H9 (cell line): ENCODE measurements at regions not wholly inside any gene's neighbourhood (a gene's known extent, or its start where the extent isn't known, plus 50 kb on each side); places are given as distances from the start of the nearest gene placed in this dataset.

Experiments
- DNase-seq: peaks from one replicate; pipeline ENCODE4 v3.0.0-alpha.2; 2017
- H2AFZ ChIP-seq: one replicate; pipeline ENCODE4 v1.6.1; 2013; ENCODE audit warnings: mild to moderate bottlenecking, low read length, control low read depth, moderate library complexity
- H2AK5ac ChIP-seq: 2 replicates; pipeline ENCODE4 v1.6.1; 2013; ENCODE audit warnings: low read length, control low read depth, mixed read lengths; ENCODE audit not compliant: insufficient read length
- H2BK120ac ChIP-seq: one replicate; pipeline ENCODE4 v1.6.1; 2013; ENCODE audit warnings: low read depth, mild to moderate bottlenecking, low read length, control low read depth, inconsistent platforms; ENCODE audit not compliant: poor library complexity, severe bottlenecking
- H2BK12ac ChIP-seq: 2 replicates; pipeline ENCODE4 v1.6.1; 2013; ENCODE audit warnings: low read length, control low read depth, mixed read lengths, low read depth; ENCODE audit not compliant: insufficient read length
- H2BK15ac ChIP-seq: 2 replicates; pipeline ENCODE4 v1.6.1; 2013; ENCODE audit warnings: low read depth, low read length, control low read depth
- H2BK20ac ChIP-seq: one replicate; pipeline ENCODE4 v1.6.1; 2013; ENCODE audit warnings: low read depth, mild to moderate bottlenecking, low read length, control low read depth, inconsistent platforms; ENCODE audit not compliant: poor library complexity, severe bottlenecking
- H2BK5ac ChIP-seq: 2 replicates; pipeline ENCODE4 v1.6.1; 2013; ENCODE audit warnings: low read length, control low read depth, mixed read lengths; ENCODE audit not compliant: insufficient read length
- H3K14ac ChIP-seq: 2 replicates; pipeline ENCODE4 v1.6.1; 2013; ENCODE audit warnings: low read length, control low read depth; ENCODE audit not compliant: insufficient read depth
- H3K18ac ChIP-seq: 2 replicates; pipeline ENCODE4 v1.6.1; 2013; ENCODE audit warnings: low read depth, mild to moderate bottlenecking, mixed read lengths, low read length, control low read depth; ENCODE audit not compliant: insufficient read length
- H3K23ac ChIP-seq: 2 replicates; pipeline ENCODE4 v1.6.1; 2013; ENCODE audit warnings: low read length, control low read depth, mixed read lengths, low read depth; ENCODE audit not compliant: insufficient read length
- H3K23me2 ChIP-seq: 2 replicates; pipeline ENCODE4 v1.6.1; 2013; ENCODE audit warnings: low read depth, mild to moderate bottlenecking, mixed read lengths, low read length, control low read depth; ENCODE audit not compliant: insufficient read length, poor library complexity, severe bottlenecking
- H3K27ac ChIP-seq: 2 replicates; pipeline ENCODE4 v1.5.1; 2013; ENCODE audit warnings: low read length, control low read depth, mixed read lengths, low read depth; ENCODE audit not compliant: insufficient read length
- H3K27me3 ChIP-seq: 2 replicates; pipeline ENCODE4 v1.6.1; 2013; ENCODE audit warnings: low read length, control low read depth, inconsistent platforms; ENCODE audit not compliant: insufficient read depth
- H3K4ac ChIP-seq: 2 replicates; pipeline ENCODE4 v1.6.1; 2013; ENCODE audit warnings: low read depth, mild to moderate bottlenecking, control low read depth, inconsistent platforms, low read length, moderate library complexity
- H3K4me1 ChIP-seq: 2 replicates; pipeline ENCODE4 v1.6.1; 2013; ENCODE audit warnings: low read length, control low read depth, inconsistent platforms; ENCODE audit not compliant: insufficient read depth
- H3K4me2 ChIP-seq: 2 replicates; pipeline ENCODE4 v1.6.1; 2013; ENCODE audit warnings: low read length, control low read depth, mixed read lengths; ENCODE audit not compliant: insufficient read length, insufficient read depth
- H3K56ac ChIP-seq: 2 replicates; pipeline ENCODE4 v1.6.1; 2013; ENCODE audit warnings: low read depth, mild to moderate bottlenecking, mixed read lengths, low read length, control low read depth; ENCODE audit not compliant: insufficient read length
- H3K79me1 ChIP-seq: 2 replicates; pipeline ENCODE4 v1.6.1; 2013; ENCODE audit warnings: low read depth, mild to moderate bottlenecking, moderate library complexity, low read length, control low read depth, inconsistent platforms; ENCODE audit not compliant: insufficient read depth, poor library complexity, severe bottlenecking
- H3K79me2 ChIP-seq: 2 replicates; pipeline ENCODE4 v1.6.1; 2013; ENCODE audit warnings: low read length, control low read depth, inconsistent platforms; ENCODE audit not compliant: insufficient read depth
- H3K9ac ChIP-seq: 2 replicates; pipeline ENCODE4 v1.6.1; 2013; ENCODE audit warnings: low read length, control low read depth, mixed read lengths; ENCODE audit not compliant: insufficient read length; ENCODE audit errors: extremely low read depth
- H3K9me3 ChIP-seq: one replicate; pipeline ENCODE4 v1.6.1; 2013; ENCODE audit warnings: low read depth, low read length, inconsistent platforms; ENCODE audit not compliant: control insufficient read depth
- H3T11ph ChIP-seq: one replicate; pipeline ENCODE4 v1.6.1; 2013; ENCODE audit warnings: mild to moderate bottlenecking, low read length, control low read depth, inconsistent platforms
- H4K20me1 ChIP-seq: one replicate; pipeline ENCODE4 v1.6.1; 2013; ENCODE audit not compliant: control insufficient read depth, insufficient read length, insufficient read depth
- H4K5ac ChIP-seq: 2 replicates; pipeline ENCODE4 v1.6.1; 2013; ENCODE audit warnings: low read depth, mild to moderate bottlenecking, mixed read lengths, low read length, control low read depth; ENCODE audit not compliant: insufficient read length
- H4K8ac ChIP-seq: replicated peaks from 2 replicates; pipeline ENCODE4 v1.6.1; 2013; ENCODE audit warnings: low read length, control low read depth, mixed read lengths, low read depth; ENCODE audit not compliant: insufficient read length
- H4K91ac ChIP-seq: 2 replicates; pipeline ENCODE4 v1.6.1; 2013; ENCODE audit warnings: low read depth, mild to moderate bottlenecking, moderate library complexity, mixed read lengths, low read length, control low read depth; ENCODE audit not compliant: insufficient read length
- H3K27ac Mint-ChIP-seq, 3 experiments: 2 replicates in 2 of 3; 3 replicates in 1 of 3; pipeline ENCODE4 v1.8.0; 2020 to 2021; ENCODE audit warnings: mixed read lengths in 3 of 3, mild to moderate bottlenecking in 1 of 3, moderate library complexity in 1 of 3
- H3K27me3 Mint-ChIP-seq: 2 replicates; pipeline ENCODE4 v1.8.0; 2021; ENCODE audit warnings: low read depth, mild to moderate bottlenecking, moderate library complexity, mixed read lengths
- H3K36me3 Mint-ChIP-seq, 3 experiments: 2 replicates in 2 of 3; 3 replicates in 1 of 3; pipeline ENCODE4 v1.8.0; 2020 to 2021; ENCODE audit warnings: low read depth in 3 of 3, mixed read lengths in 3 of 3; ENCODE audit not compliant: insufficient read depth in 1 of 3
- H3K4me1 Mint-ChIP-seq, 2 experiments: 2 replicates each; pipeline ENCODE4 v1.8.0; 2020; ENCODE audit warnings: mixed read lengths in 2 of 2
- H3K4me3 Mint-ChIP-seq, 2 experiments: 2 replicates in 1 of 2; 3 replicates in 1 of 2; pipeline ENCODE4 v1.8.0; 2020 to 2021; ENCODE audit warnings: mild to moderate bottlenecking in 2 of 2, mixed read lengths in 2 of 2, moderate library complexity in 1 of 2
- H3K9me3 Mint-ChIP-seq, 2 experiments: 2 replicates in 1 of 2; 3 replicates in 1 of 2; pipeline ENCODE4 v1.8.0; 2020; ENCODE audit warnings: mild to moderate bottlenecking in 2 of 2, mixed read lengths in 2 of 2, moderate library complexity in 1 of 2
- WGBS: extraction: QIAGEN DNeasy Blood & Tissue Kit; methylation state at CpG from one replicate; pipeline ENCODE4 v1.1.7; 2013; ENCODE audit warnings: missing lambda C conversion rate, low lambda C conversion rate, mixed read lengths; ENCODE audit not compliant: insufficient read length; ENCODE audit errors: extremely low coverage; 5-methylcytosine and 5-hydroxymethylcytosine counted together
- TF ChIP-seq, protein P1 (sequence below): fragments of 200-600 bp; sonication (generic); conservative IDR thresholded peaks from 3 replicates; pipeline ENCODE4 v1.8.0; 2021; ENCODE audit warnings: antibody characterized with exemption, mild to moderate bottlenecking

DNA sequence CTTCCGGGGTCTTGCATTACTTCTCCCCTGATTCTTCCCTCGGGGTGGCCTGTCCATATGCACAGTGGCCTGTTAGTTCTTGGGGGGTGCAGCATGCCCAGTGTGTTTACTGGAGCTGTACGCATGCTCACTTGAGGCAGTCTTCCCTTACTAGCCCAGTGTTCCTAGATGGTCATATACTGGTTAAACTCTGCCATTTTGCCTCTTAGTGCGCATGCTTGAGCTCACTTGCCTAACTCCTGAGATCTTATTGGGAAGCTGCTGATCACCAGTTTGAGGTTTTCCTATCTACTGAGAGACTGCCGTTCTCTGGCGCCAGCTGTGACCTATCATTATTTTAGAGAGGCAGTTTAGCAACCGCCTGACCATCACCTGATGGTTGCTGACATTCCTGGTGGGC is 571.2 kb downstream of the ADCYAP1 start:
- Histone ChIP-seq H2BK5ac (no peak overlapping the region), H2AFZ (no peak overlapping the region), H2BK12ac (no peak overlapping the region), H3K79me1 (no peaks in the 10 kb centered on the region), H3K4ac (no peak overlapping the region), H3K9me3 (no peaks in the 10 kb centered on the region), H4K91ac (no peak overlapping the region), H4K8ac (no peak overlapping the region), H3T11ph (no peak overlapping the region), H3K27ac (no peak overlapping the region), H3K79me2 (no peaks in the 10 kb centered on the region), H2AK5ac (no peak overlapping the region), H3K9ac (no peak overlapping the region), H3K4me2 (no peak overlapping the region), H2BK20ac (no peak overlapping the region), H3K14ac (no peak overlapping the region), H3K56ac (no peak overlapping the region), H3K23ac (no peak overlapping the region), H3K4me1 (no peaks in the 10 kb centered on the region), H3K18ac (no peak overlapping the region), H3K23me2 (no peaks in the 10 kb centered on the region), H3K27me3 (no peaks in the 10 kb centered on the region), H2BK15ac (no peak overlapping the region), H2BK120ac (no peak overlapping the region), H4K20me1 (no peaks in the 10 kb centered on the region), H4K5ac (no peak overlapping the region)
- H3K4me1 Mint-ChIP-seq: no peaks in the 10 kb centered on the region
- no peak for DNase-seq
- no peak overlapping the region for H3K27ac Mint-ChIP-seq
- H3K4me3 Mint-ChIP-seq: no peak overlapping the region
- H3K9me3 Mint-ChIP-seq: no peaks in the 10 kb centered on the region
- no peaks in the 10 kb centered on the region; a peak in 1 of 7 replicates for H3K36me3 Mint-ChIP-seq
- H3K27me3 Mint-ChIP-seq: no peaks in the 10 kb centered on the region
- WGBS: no CpG with 5 or more reads among the region's 7 CpGs
- TF ChIP-seq, protein P1, sequence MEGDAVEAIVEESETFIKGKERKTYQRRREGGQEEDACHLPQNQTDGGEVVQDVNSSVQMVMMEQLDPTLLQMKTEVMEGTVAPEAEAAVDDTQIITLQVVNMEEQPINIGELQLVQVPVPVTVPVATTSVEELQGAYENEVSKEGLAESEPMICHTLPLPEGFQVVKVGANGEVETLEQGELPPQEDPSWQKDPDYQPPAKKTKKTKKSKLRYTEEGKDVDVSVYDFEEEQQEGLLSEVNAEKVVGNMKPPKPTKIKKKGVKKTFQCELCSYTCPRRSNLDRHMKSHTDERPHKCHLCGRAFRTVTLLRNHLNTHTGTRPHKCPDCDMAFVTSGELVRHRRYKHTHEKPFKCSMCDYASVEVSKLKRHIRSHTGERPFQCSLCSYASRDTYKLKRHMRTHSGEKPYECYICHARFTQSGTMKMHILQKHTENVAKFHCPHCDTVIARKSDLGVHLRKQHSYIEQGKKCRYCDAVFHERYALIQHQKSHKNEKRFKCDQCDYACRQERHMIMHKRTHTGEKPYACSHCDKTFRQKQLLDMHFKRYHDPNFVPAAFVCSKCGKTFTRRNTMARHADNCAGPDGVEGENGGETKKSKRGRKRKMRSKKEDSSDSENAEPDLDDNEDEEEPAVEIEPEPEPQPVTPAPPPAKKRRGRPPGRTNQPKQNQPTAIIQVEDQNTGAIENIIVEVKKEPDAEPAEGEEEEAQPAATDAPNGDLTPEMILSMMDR: no peak
